GM12878 (cell line): ENCODE measurements at regions not wholly inside any gene's neighbourhood (a gene's known extent, or its start where the extent isn't known, plus 50 kb on each side); places are given as distances from the start of the nearest gene placed in this dataset.

ENCODE experiments used
- GATAD2B ChIP-seq: fragments of 450-650 bp; conservative IDR thresholded peaks from 2 replicates; pipeline ENCODE4 v1.6.1; 2017; ENCODE audit warnings: low read depth, mild to moderate bottlenecking, moderate library complexity
- KAT2A ChIP-seq: conservative IDR thresholded peaks from 2 replicates; pipeline ENCODE4 v1.6.1; 2011; ENCODE audit warnings: low read depth, low read length; ENCODE audit not compliant: control insufficient read depth
- ZBTB11 ChIP-seq: fragments of 450-650 bp; formaldehyde crosslinking; IDR thresholded peaks from 2 replicates; pipeline ENCODE4 v1.5.0; 2022; ENCODE audit warnings: mild to moderate bottlenecking, missing genetic modification characterization
- ZBTB40 ChIP-seq: fragments of 450-650 bp; IDR thresholded peaks from 2 replicates; pipeline ENCODE4 v1.6.1; 2016; ENCODE audit warnings: mild to moderate bottlenecking, moderate library complexity, borderline replicate concordance

- TF ChIP-seq ZBTB11 (CRISPR knock-in tag) (no peak), KAT2A (no peak), ZBTB40 (no peak), GATAD2B (no peak)
Measured at GRCh38 chr16:85306793-85307551, 194.7 kb upstream of the CIBAR2 start (continued).
